Peyer's patch (tissue), 4 donors: ENCODE measurements at regions not wholly inside any gene's neighbourhood (a gene's known extent, or its start where the extent isn't known, plus 50 kb on each side); places are given as distances from the start of the nearest gene placed in this dataset.

ENCODE experiments used
- DNase-seq, 3 donors: peaks; one replicate each; pipeline ENCODE4 v3.0.0-alpha.2; 2017 to 2019
- H3K27ac ChIP-seq, 4 donors: fragments of 200-600 bp; sonication (generic); one replicate each; pipeline ENCODE4 v1.5.1; 2016 to 2019
- H3K27me3 ChIP-seq, 2 donors: fragments of 200-600 bp; sonication (generic); one replicate each; pipeline ENCODE4 v1.5.1; 2019
- H3K36me3 ChIP-seq, 3 donors: fragments of 200-600 bp; sonication (generic); one replicate each; pipeline ENCODE4 v1.5.1; 2016 to 2019
- H3K4me1 ChIP-seq, 4 donors: fragments of 200-600 bp; sonication (generic); one replicate each; pipeline ENCODE4 v1.5.1; 2016 to 2019
- H3K4me3 ChIP-seq, 4 donors: fragments of 200-600 bp; sonication (generic); 1 replicate in 3 of 4; 2 replicates in 1 of 4; pipeline ENCODE4 v1.5.1; 2016 to 2019; ENCODE audit warnings: mild to moderate bottlenecking in 1 of 4
- H3K9me3 ChIP-seq, 4 donors: fragments of 200-600 bp; sonication (generic); one replicate each; pipeline ENCODE4 v1.5.1; 2016 to 2019; ENCODE audit warnings: mild to moderate bottlenecking in 1 of 4
- CTCF ChIP-seq, 6 experiments: fragments of 450-650 bp in 4 of 6; fragments of 200-600 bp in 2 of 6; sonication (generic) in 1 of 6; IDR thresholded peaks; one replicate each; pipeline ENCODE4 v1.5.1; 2017 to 2019; ENCODE audit warnings: antibody characterized with exemption in 6 of 6, mild to moderate bottlenecking in 3 of 6, moderate library complexity in 1 of 6
- POLR2A ChIP-seq, 2 donors: fragments of 450-650 bp; IDR thresholded peaks; one replicate each; pipeline ENCODE4 v1.5.1; 2017; ENCODE audit warnings: antibody characterized with exemption in 2 of 2, mild to moderate bottlenecking in 2 of 2, moderate library complexity in 2 of 2

GRCh38 chr4:96108146-96108545, 268.3 kb downstream of the PDHA2 start:
- Histone ChIP-seq H3K4me3 (no peak overlapping the region), H3K4me1 (no peaks in the 10 kb centered on the region), H3K27ac (no peak overlapping the region), H3K27me3 (no peaks in the 10 kb centered on the region), H3K9me3 (no peaks in the 10 kb centered on the region), H3K36me3 (no peaks in the 10 kb centered on the region)
- no peak for DNase-seq
- no peak for TF ChIP-seq CTCF (IDR thresholded peaks at IDR 0.05)
- no peak for TF ChIP-seq POLR2A (IDR thresholded peaks at IDR 0.05)

GRCh38 chr4:96112631-96113030, 272.7 kb downstream of the PDHA2 start:
- no peak for TF ChIP-seq POLR2A (IDR thresholded peaks at IDR 0.05)
- no peak for TF ChIP-seq CTCF (IDR thresholded peaks at IDR 0.05)
- no peak overlapping the region for H3K4me3 ChIP-seq
- H3K27me3 ChIP-seq = no peaks in the 10 kb centered on the region
- no peak for DNase-seq
- no peaks in the 10 kb centered on the region for H3K36me3 ChIP-seq
- no peak overlapping the region for H3K27ac ChIP-seq
- H3K9me3 ChIP-seq = no peaks in the 10 kb centered on the region
- H3K4me1 ChIP-seq = no peaks in the 10 kb centered on the region

GRCh38 chr4:96120206-96120605, 280.3 kb downstream of the PDHA2 start:
- H3K27me3 ChIP-seq = no peaks in the 10 kb centered on the region
- no peak for DNase-seq
- H3K36me3 ChIP-seq = no peaks in the 10 kb centered on the region
- H3K9me3 ChIP-seq = no peaks in the 10 kb centered on the region
- no peak for TF ChIP-seq POLR2A (IDR thresholded peaks at IDR 0.05)
- no peak for TF ChIP-seq CTCF (IDR thresholded peaks at IDR 0.05)
- H3K4me3 ChIP-seq = no peak overlapping the region
- H3K27ac ChIP-seq = no peak overlapping the region
- H3K4me1 ChIP-seq = no peaks in the 10 kb centered on the region

- H3K9me3 ChIP-seq = no peaks in the 10 kb centered on the region
- H3K27ac ChIP-seq = no peak overlapping the region
- H3K4me1 ChIP-seq = no peaks in the 10 kb centered on the region
- TF ChIP-seq CTCF (IDR thresholded peaks at IDR 0.05) (no peak), POLR2A (IDR thresholded peaks at IDR 0.05) (no peak)
- H3K27me3 ChIP-seq = no peaks in the 10 kb centered on the region
- no peak for DNase-seq
- no peaks in the 10 kb centered on the region for H3K36me3 ChIP-seq
- H3K4me3 ChIP-seq = no peak overlapping the region
Observed at GRCh38 chr4:96126227-96126626, 286.3 kb downstream of the PDHA2 start.

- Histone ChIP-seq H3K9me3 (no peaks in the 10 kb centered on the region), H3K27ac (no peak overlapping the region), H3K4me3 (no peak overlapping the region), H3K4me1 (no peaks in the 10 kb centered on the region), H3K27me3 (no peaks in the 10 kb centered on the region), H3K36me3 (no peaks in the 10 kb centered on the region)
- TF ChIP-seq POLR2A (IDR thresholded peaks at IDR 0.05) (no peak), CTCF (IDR thresholded peaks at IDR 0.05) (no peak)
- DNase-seq = no peak
Observed at GRCh38 chr4:96131186-96131585, 291.3 kb downstream of the PDHA2 start.

GRCh38 chr4:96134806-96135205, 294.9 kb downstream of the PDHA2 start:
- Histone ChIP-seq H3K27ac (no peak overlapping the region), H3K9me3 (no peaks in the 10 kb centered on the region), H3K27me3 (no peaks in the 10 kb centered on the region), H3K4me3 (no peak overlapping the region), H3K4me1 (no peaks in the 10 kb centered on the region), H3K36me3 (no peaks in the 10 kb centered on the region)
- DNase-seq = no peak
- TF ChIP-seq POLR2A (IDR thresholded peaks at IDR 0.05) = no peak
- TF ChIP-seq CTCF (IDR thresholded peaks at IDR 0.05) = no peak
